HFF-Myc (cell line): ENCODE measurements at regions not wholly inside any gene's neighbourhood (a gene's known extent, or its start where the extent isn't known, plus 50 kb on each side); places are given as distances from the start of the nearest gene placed in this dataset.

Source experiments
- DNase-seq: peaks from one replicate; pipeline ENCODE4 v3.0.0-alpha.2; 2011; ENCODE audit warnings: low read depth; ENCODE audit errors: extremely low read depth
- H3K4me3 ChIP-seq: replicated peaks from 2 replicates; pipeline ENCODE4 v1.5.1; 2011; ENCODE audit warnings: low read depth, mild to moderate bottlenecking, control low read depth, low read length
- TF ChIP-seq, protein P1 (sequence below): IDR thresholded peaks from 2 replicates; pipeline ENCODE4 v1.5.1; 2012; ENCODE audit warnings: mild to moderate bottlenecking, low read depth, low read length, control low read depth; ENCODE audit errors: missing control alignments

DNA sequence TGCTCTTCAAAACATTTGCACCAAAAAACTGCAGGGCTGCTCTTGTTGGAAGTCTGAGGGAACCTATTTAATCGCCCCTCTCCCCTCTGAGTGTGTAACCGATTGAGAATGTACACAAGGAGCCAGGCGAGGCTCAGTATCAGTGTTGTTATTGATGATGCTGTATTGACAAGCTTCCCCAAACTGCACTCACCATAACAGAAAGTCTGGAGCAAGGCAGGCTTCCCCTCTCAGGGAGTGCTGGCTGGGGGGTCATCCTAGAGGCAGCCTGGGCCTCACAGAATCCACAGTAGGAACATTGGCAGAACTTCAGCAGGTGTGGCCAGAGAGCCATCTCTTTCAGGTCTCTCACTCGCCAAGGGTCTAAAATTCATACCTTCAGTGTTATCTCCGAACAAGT is 58.1 kb upstream of the TUNAR start:
- no peak for DNase-seq
- TF ChIP-seq, protein P1, sequence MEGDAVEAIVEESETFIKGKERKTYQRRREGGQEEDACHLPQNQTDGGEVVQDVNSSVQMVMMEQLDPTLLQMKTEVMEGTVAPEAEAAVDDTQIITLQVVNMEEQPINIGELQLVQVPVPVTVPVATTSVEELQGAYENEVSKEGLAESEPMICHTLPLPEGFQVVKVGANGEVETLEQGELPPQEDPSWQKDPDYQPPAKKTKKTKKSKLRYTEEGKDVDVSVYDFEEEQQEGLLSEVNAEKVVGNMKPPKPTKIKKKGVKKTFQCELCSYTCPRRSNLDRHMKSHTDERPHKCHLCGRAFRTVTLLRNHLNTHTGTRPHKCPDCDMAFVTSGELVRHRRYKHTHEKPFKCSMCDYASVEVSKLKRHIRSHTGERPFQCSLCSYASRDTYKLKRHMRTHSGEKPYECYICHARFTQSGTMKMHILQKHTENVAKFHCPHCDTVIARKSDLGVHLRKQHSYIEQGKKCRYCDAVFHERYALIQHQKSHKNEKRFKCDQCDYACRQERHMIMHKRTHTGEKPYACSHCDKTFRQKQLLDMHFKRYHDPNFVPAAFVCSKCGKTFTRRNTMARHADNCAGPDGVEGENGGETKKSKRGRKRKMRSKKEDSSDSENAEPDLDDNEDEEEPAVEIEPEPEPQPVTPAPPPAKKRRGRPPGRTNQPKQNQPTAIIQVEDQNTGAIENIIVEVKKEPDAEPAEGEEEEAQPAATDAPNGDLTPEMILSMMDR, result no peak
- no peak overlapping the region for H3K4me3 ChIP-seq

DNA sequence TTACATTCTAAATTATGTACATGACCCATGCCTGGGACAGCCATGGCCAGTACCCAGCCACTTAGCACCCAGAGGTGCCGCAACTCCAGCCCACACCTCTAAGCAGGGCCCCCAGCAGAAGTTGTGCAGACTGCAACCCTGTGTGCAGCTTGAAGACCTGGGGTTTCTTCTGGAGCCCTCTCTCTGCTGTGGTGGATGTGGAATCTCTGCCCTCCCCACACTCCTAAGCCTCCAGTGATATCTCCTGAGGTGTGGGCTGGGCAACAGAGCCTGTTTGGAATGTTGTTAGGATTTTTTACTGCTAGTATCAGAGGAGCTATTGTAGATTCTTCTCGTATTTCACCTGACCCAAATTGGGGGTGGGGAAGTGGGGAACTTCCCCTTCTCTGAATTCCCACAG is 59.4 kb upstream of the TUNAR start:
- TF ChIP-seq, protein P1, result no peak
- DNase-seq, result no peak
- no peak overlapping the region for H3K4me3 ChIP-seq

GRCh38 chr14:95816539-95816938 is 60.1 kb upstream of the TUNAR start:
- TF ChIP-seq, protein P1, result no peak
- H3K4me3 ChIP-seq, result no peak overlapping the region
- no peak for DNase-seq

- TF ChIP-seq, protein P1, result no peak
- H3K4me3 ChIP-seq, result no peak overlapping the region
- no peak for DNase-seq
These were observed 61.4 kb upstream of the TUNAR start for GRCh38 chr14:95815226-95815690.

DNA sequence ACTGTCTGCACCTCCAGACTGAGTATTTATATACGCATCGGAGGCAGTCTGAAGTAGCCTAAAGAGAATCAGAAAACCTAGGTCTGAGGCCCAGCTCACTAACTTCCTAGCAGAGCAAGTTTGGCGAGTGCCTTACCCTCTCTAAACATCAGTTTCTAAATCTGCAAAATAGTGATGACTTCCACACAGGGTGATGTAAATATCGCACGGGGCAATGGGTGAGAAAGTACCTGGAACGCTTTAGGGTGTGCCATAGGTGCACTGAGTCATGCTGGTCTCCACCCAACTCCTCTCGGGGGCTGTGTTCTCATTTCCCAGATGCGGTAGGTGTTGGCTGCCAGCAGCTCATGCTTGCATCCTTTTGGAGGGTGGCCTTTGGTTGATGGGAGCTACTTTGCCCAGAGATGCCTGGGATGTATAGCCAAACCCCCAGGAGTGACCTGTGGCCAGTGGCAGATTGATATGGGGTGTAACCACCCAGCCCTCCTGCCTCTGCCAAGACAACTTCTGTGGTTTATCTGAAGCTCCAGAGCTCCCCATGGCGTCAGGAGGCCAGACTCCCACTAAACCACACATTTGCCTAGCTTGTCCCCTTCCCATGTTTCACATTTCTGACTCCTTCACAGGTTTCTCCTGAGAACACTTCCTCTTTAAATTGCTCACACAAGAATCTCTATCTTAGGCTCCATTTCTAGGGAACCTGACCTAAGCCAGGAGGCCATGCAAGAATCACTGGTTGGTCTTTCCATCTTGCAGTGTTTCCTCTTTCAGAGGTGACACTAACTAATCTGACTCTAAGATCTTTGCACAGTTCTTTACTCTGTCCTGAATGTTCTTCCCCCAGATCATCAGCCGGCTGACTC is 62.0 kb upstream of the TUNAR start:
- H3K4me3 ChIP-seq, result no peak overlapping the region
- TF ChIP-seq, protein P1, result no peak
- no peak for DNase-seq

DNA sequence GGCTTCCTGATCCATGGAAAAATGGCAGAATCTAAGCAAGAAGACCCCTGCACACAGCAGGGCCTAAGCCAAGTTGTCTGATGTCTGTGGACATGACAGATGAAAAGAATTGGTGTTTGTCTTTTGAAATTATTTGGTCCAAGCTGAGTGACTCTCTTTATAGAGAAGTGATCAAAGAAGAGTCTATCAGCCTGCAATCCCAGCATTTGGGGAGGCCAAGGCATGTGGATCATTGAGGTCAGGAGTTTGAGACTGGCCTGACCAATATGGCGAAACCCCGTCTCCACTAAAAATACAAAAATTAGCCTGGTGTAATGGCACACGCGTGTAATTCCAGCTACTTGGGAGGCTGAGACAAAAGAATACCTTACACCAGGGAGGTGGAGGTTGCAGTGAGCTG is 64.8 kb upstream of the TUNAR start:
- H3K4me3 ChIP-seq, result no peak overlapping the region
- DNase-seq, result no peak
- TF ChIP-seq, protein P1, result no peak
